Subcutaneous adipose tissue (tissue), 1 donor: ENCODE measurements at regions not wholly inside any gene's neighbourhood (a gene's known extent, or its start where the extent isn't known, plus 50 kb on each side); places are given as distances from the start of the nearest gene placed in this dataset.

Experiments
- TF ChIP-seq, protein P1 (sequence below): fragments of 450-650 bp; IDR thresholded peaks from one replicate; pipeline ENCODE4 v1.5.1; 2016; ENCODE audit warnings: low read depth, mild to moderate bottlenecking, control low read depth, antibody characterized with exemption, moderate library complexity

DNA sequence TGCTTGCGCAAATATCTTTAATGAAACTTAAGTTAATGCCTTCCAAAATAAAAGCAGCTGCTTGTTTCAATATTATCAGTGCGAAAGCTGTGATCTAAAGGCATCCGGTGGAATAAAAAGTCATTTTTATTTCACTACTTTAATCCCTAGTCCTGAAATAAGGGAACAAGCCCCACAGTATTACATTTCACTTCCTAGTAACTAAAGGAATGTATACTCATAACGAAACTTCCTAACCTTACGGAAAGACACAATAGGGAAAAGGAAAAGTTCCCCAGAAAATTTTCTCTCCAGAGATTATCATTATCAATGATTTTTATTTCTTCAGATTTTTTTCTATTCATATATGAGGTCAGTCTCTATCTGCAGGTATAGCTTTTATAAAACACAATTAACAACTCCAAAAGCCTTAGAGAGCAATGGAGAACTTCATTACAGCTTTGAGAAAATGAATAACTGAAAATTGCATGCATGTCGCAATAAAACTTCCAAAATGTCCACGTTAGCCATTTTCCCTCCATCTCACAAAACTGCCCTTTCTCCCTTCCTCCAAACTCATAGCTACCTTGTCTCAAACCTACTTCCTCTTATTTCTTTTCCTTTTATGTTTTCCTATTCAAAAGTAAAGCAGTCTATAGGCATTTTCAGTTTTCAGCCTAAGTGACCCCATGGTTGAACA, 154.3 kb upstream of the MED13 start:
- TF ChIP-seq, protein P1, sequence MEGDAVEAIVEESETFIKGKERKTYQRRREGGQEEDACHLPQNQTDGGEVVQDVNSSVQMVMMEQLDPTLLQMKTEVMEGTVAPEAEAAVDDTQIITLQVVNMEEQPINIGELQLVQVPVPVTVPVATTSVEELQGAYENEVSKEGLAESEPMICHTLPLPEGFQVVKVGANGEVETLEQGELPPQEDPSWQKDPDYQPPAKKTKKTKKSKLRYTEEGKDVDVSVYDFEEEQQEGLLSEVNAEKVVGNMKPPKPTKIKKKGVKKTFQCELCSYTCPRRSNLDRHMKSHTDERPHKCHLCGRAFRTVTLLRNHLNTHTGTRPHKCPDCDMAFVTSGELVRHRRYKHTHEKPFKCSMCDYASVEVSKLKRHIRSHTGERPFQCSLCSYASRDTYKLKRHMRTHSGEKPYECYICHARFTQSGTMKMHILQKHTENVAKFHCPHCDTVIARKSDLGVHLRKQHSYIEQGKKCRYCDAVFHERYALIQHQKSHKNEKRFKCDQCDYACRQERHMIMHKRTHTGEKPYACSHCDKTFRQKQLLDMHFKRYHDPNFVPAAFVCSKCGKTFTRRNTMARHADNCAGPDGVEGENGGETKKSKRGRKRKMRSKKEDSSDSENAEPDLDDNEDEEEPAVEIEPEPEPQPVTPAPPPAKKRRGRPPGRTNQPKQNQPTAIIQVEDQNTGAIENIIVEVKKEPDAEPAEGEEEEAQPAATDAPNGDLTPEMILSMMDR: no peak

DNA sequence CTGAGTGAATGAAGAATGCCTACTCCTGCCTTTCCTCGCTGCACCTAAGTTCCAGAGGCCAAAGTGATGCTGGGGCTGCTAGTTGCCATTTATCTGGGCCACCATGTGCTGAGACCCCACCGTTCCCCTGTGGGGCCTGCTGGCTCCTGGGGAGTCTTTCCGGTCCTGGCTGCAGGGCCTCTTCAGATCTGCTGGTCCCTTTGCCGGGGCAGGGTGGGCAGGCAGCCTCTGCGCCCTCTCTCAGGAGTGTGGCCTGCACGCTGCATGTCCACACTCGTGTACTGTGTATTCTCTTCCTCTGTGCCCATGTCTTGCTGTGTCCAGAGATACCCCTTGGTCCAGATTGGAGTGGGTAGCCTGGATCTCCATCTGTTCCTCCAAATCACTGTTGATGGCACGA, 151.8 kb upstream of the MED13 start:
- TF ChIP-seq, protein P1: no peak

DNA sequence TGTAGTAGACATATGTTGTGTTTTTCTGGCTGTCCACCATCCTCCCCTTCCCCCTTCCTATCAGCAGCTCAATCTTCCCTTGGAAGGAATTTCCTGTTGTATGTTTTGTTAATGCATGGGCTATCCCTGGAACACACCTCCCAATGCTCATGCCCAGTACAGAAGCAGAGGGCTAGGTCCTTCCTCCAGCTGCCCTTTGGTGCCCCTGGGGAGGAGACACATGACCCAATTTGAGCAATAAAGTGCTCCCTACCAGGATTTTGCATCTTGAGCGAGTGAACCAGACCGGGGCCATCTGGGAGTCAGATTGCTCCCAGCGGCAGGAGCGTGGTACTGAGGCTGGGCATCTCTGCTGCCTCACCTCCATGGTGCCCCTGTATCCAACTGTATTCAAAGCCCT, 141.5 kb upstream of the MED13 start:
- TF ChIP-seq, protein P1: no peak

DNA sequence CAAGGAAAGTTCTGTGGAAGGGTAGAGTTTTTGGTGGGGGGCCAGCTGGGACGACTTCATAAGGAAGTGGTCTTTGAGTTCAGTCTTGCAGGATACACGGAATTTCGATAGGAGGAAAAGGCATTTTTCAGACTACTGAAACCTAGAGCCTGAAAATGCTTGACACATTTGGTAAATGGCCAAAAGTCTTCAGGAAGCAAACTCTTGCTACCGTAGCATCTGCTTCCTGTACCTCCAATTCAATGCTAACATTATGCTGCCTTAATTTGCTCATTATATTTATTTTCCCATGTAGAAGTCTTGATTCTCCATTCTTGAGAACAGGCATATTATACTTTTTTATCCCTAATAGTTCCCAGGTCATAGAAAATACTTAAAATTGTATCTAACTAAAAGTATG, 129.3 kb upstream of the MED13 start:
- TF ChIP-seq, protein P1: no peak

DNA sequence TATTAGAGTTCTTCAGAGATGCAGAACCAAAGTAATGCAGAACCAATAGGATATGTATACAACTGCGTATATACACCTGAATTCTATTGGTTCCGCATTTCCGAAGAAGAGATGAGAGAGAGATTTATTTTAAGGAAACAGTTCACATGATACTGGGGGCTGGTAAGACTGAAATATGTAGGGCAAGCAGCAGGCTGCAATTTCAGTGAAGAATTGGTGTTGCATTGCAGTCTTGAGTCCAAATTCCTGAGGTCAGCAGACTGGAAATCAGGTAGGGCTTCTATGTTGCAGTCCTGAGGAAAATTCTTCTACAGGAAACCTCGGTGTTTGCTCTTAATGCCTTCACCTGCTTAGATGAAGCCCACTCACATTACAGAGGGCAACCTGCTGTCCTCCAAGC, 128.2 kb upstream of the MED13 start:
- TF ChIP-seq, protein P1: no peak

DNA sequence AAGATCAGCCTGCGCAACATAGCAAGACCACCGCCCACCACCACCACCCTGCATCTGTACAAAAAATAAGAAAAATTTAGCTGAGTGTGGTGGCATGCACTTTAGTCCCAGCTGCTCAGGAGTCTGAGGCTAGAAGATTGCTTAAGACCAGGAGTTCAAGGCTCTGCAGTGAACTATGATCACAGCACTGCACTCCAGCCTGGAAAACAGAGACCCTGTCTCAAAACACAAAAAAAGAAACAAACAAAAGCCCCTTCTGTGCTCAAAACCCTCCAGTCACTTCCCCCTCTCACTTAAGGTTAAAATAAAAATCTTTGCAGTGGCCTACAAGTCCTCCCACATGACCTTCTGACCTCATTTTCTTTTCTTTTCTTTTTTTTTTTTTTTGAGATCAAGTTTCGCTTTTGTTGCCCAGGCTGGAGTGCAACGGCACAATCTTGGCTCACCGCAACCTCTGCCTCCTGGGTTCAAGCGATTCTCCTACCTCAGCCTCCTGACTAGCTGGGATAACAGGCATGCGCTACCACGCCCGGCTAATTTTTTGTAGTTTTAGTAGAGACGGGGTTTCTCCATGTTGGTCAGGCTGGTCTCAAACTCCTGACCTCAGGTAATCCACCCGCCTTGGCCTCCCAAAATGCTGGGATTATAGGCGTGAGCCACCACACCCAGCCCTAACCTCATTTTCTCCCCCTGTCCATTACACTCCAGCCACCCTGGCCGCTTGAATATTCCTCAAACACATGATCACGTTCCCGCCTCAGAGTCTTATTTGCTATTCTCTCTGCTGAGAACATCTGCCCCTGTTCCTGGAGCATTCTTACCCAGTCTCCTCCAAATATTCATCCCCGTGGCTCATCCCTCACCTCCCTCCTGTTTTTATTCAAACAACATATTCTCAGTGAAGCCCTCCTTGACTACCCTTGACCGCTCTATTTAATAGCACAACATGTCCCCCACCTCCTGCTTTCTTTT, 126.6 kb upstream of the MED13 start:
- TF ChIP-seq, protein P1: no peak

DNA sequence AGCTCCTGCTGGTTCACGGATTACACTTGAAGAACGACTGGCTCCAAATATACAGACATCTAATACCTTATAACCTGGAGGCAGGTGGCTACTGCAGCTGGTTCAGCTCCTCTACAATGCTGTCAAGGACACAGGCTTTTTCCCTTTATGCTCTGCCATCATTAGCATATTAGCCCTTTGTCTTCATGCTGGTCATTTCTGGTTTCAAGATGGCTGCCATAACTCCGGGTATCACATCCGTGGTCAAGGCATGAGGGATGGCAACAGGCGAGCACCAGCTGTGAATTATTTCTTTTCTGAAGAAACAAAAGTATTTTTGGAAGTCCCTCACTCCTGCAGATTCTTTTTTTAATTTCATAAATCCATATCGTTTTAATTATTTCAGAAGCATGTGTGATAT, 124.3 kb upstream of the MED13 start:
- TF ChIP-seq, protein P1: no peak
